Cardiac fibroblast (primary cell): ENCODE measurements at regions not wholly inside any gene's neighbourhood (a gene's known extent, or its start where the extent isn't known, plus 50 kb on each side); places are given as distances from the start of the nearest gene placed in this dataset.

Experiments used
- DNase-seq, 2 donors: peaks; one replicate each; pipeline versions ENCODE4 v3.0.0 to v3.0.0-alpha.2; 2010; ENCODE audit warnings: low read depth in 2 of 2
- H3K4me3 ChIP-seq, 2 donors: replicated peaks in 1 of 2; 1 replicate in 1 of 2; 2 replicates in 1 of 2; pipeline ENCODE4 v1.5.1; 2011; ENCODE audit warnings: low read depth in 2 of 2, low read length in 2 of 2, mild to moderate bottlenecking in 2 of 2, moderate library complexity in 1 of 2
- TF ChIP-seq, protein P1 (sequence below): IDR thresholded peaks from one replicate; pipeline ENCODE4 v1.5.1; 2011; ENCODE audit warnings: low read depth, mild to moderate bottlenecking, low read length, inconsistent platforms

DNA sequence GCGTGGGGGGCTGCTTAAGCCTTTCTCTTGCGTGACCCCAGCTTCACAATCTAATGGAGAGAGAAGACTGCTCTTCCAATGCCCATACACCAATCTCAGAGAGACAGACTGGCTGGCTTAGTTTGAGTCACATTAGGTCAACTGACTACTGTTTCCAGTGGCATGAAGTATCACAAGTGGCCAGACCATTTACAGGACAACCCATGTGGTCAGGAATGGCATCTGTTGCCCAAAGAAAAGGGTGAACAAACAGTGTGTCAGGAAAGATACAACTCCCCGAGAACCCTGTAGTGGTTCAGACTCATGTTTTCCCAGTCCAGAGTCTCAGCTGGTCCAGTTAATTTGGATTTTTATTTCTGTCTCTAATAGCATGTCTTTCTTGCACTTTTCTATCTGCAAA, 177.4 kb upstream of the IL12B start:
- DNase-seq = no peak
- TF ChIP-seq, protein P1, sequence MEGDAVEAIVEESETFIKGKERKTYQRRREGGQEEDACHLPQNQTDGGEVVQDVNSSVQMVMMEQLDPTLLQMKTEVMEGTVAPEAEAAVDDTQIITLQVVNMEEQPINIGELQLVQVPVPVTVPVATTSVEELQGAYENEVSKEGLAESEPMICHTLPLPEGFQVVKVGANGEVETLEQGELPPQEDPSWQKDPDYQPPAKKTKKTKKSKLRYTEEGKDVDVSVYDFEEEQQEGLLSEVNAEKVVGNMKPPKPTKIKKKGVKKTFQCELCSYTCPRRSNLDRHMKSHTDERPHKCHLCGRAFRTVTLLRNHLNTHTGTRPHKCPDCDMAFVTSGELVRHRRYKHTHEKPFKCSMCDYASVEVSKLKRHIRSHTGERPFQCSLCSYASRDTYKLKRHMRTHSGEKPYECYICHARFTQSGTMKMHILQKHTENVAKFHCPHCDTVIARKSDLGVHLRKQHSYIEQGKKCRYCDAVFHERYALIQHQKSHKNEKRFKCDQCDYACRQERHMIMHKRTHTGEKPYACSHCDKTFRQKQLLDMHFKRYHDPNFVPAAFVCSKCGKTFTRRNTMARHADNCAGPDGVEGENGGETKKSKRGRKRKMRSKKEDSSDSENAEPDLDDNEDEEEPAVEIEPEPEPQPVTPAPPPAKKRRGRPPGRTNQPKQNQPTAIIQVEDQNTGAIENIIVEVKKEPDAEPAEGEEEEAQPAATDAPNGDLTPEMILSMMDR = no peak

DNA sequence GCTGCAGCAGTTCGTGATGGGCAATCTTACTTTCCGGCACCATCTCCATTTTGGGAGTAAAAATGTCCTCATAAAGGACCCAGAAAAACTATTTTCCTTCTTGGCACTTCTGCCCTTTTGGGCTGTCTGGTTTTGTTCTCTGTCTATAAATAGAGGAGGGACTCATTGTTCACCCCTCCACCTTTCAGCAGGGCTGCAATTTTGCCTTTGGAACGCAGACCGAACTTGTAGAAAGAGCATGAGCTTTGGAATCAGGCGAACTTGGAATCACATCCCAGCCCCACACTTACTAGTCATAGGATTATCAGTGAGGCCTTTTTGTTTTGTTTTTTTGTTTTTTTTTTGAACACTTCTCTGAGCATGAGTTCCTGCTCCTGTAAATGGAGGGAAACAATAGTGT, 178.1 kb upstream of the IL12B start:
- H3K4me3 ChIP-seq = no peak overlapping the region
- peak in 1 of 2 donors; percentile 11 for DNase-seq
- TF ChIP-seq, protein P1 = no peak

More for the DNA sequence above, 177.4 kb upstream of the IL12B start:
- H3K4me3 ChIP-seq = no peak overlapping the region

DNA sequence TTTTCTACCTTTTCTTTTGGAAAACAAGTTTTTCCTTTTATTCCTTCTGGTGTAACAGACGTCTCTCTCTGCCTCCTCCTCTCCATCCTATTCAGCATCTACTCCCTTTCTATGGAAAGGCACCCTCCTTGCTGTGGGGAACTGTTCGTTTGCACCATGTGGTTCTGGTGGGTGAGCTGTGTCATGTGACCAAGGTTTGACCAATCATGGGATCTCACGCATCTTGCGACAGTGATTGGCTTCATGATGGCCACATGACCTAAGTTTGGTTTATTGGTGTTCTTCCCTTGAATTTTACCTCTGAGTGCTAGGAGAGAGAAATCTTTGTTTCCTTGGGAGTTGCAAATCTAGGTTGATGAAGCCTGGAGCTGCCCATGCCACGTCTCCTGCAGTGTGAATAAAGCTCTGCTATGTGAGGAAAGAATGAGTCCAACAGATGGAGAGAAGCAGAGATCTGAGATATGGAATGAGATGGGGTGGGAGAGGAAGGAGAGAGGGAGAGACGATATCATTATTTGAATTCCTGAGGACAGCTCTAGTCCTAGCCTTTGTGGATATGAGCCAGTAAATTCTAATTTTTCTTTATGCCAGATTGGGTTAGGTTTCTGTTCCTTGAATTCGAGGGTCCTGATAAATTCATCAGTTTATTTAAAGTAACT, 178.8 kb upstream of the IL12B start:
- TF ChIP-seq, protein P1 = no peak
- no peak overlapping the region for H3K4me3 ChIP-seq
- DNase-seq = peak in 1 of 2 donors; percentile 4

DNA sequence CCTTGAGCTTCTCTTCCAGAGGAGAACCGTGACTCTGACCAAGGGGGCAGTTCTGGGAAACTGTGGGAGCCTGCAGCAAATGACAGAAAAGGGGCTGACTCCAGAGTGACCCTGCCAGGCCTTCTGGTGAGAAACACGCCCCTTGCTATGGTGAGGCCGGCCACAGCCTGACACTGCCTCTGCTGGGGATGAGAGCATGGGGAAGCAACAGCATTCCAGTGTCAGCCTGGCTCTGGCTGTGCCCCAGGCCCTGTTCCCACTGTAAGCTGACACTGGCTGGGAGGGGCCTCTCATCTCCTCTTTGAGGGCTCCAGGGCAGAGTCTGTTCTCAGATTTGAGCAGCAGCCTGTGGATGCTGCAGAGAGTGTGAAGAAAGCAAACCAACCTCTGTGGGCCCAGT, 180.0 kb upstream of the IL12B start:
- H3K4me3 ChIP-seq = no peak overlapping the region
- DNase-seq = peak in 1 of 2 donors; percentile 81
- TF ChIP-seq, protein P1 = no peak

DNA sequence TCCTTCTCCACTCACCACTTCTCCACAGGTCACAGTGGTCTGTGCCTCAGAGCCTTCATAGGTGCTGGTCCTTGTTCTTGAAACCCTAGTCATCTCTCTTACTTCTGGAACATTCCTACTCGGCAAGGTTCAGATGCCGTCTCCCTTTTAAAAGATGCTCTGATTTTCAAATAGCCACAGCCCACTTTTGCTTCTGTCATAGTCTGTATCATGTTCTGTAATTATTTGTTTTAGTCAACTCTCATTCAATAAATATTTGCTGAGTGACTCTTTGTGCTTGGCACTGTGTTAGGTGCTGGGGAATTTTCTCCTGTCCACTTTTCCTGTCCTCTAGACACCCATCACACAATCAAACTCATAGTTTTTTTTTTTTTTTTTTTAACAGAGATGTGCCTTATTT, 181.3 kb upstream of the IL12B start:
- H3K4me3 ChIP-seq = no peak overlapping the region
- DNase-seq = peak in 1 of 2 donors; percentile 46
- TF ChIP-seq, protein P1 = no peak

DNA sequence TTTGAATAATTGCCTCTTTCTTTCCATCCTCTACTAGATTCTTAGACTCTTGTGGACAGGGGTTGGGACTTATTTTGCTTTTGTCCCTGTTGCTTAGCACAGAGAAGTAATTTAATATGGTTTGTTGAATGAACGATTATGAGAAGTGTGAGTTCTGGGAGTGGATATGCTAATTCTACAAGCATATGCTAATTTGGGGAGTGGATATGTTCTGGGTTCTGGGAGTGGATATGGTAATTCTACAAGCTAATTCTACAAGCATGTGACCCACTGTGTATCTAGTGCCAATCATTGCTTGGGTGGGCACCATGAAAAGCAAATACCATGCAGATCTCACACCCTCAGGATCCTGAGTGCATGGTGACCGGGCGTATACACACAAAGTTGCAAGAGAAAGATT, 181.8 kb upstream of the IL12B start:
- no peak for DNase-seq
- TF ChIP-seq, protein P1 = no peak

More for the DNA sequence above, 181.8 kb upstream of the IL12B start:
- no peak overlapping the region for H3K4me3 ChIP-seq
